Islet of Langerhans (tissue), 1 donor: ENCODE measurements at regions not wholly inside any gene's neighbourhood (a gene's known extent, or its start where the extent isn't known, plus 50 kb on each side); places are given as distances from the start of the nearest gene placed in this dataset.

Source experiments
- FAIRE-seq: peaks from one replicate; lab custom pipeline; 2011; peaks lifted over from hg19 to GRCh38; lab: Jason Lieb, UNC

GRCh38 chr20:6693178-6693807 lies 74.2 kb upstream of the BMP2 start:
- no peak for FAIRE-seq

GRCh38 chr20:6692566-6693173 lies 74.8 kb upstream of the BMP2 start:
- no peak for FAIRE-seq

GRCh38 chr20:6691516-6691915 lies 76.0 kb upstream of the BMP2 start:
- FAIRE-seq, result no peak

GRCh38 chr20:6689339-6689973 lies 78.0 kb upstream of the BMP2 start:
- FAIRE-seq, result no peak

- no peak for FAIRE-seq
These were observed 81.3 kb upstream of the BMP2 start for GRCh38 chr20:6686171-6686570.

GRCh38 chr20:6685626-6686025 lies 81.9 kb upstream of the BMP2 start:
- no peak for FAIRE-seq

- no peak for FAIRE-seq
These were observed 82.3 kb upstream of the BMP2 start for GRCh38 chr20:6685181-6685582.

- no peak for FAIRE-seq
These were observed 84.2 kb upstream of the BMP2 start for GRCh38 chr20:6683021-6683977.

- FAIRE-seq, result peak; percentile 94
These were observed 86.6 kb upstream of the BMP2 start for GRCh38 chr20:6680854-6681253.

- FAIRE-seq, result peak; percentile 56
These were observed 87.0 kb upstream of the BMP2 start for GRCh38 chr20:6680441-6680840.

GRCh38 chr20:6679086-6679485 lies 88.4 kb upstream of the BMP2 start:
- FAIRE-seq, result no peak

- no peak for FAIRE-seq
These were observed 89.4 kb upstream of the BMP2 start for GRCh38 chr20:6678101-6678500.

- FAIRE-seq, result no peak
These were observed 92.7 kb upstream of the BMP2 start for GRCh38 chr20:6674831-6675230.

- FAIRE-seq, result no peak
These were observed 94.4 kb upstream of the BMP2 start for GRCh38 chr20:6673071-6673470.

- no peak for FAIRE-seq
These were observed 95.7 kb upstream of the BMP2 start for GRCh38 chr20:6671829-6672228.

GRCh38 chr20:6668546-6668945 lies 98.9 kb upstream of the BMP2 start:
- no peak for FAIRE-seq

- FAIRE-seq, result no peak
These were observed 101.7 kb upstream of the BMP2 start for GRCh38 chr20:6665621-6666355.

- no peak for FAIRE-seq
These were observed 102.3 kb upstream of the BMP2 start for GRCh38 chr20:6665161-6665560.

- no peak for FAIRE-seq
These were observed 102.9 kb upstream of the BMP2 start for GRCh38 chr20:6664574-6664973.

GRCh38 chr20:6663751-6664388 lies 103.6 kb upstream of the BMP2 start:
- no peak for FAIRE-seq

- FAIRE-seq, result no peak
These were observed 104.4 kb upstream of the BMP2 start for GRCh38 chr20:6663104-6663503.

GRCh38 chr20:6662309-6662708 lies 105.2 kb upstream of the BMP2 start:
- no peak for FAIRE-seq
